ENCODE measurements at regions not wholly inside any gene's neighbourhood (a gene's known extent, or its start where the extent isn't known, plus 50 kb on each side); places are given as distances from the start of the nearest gene placed in this dataset.

DNA sequence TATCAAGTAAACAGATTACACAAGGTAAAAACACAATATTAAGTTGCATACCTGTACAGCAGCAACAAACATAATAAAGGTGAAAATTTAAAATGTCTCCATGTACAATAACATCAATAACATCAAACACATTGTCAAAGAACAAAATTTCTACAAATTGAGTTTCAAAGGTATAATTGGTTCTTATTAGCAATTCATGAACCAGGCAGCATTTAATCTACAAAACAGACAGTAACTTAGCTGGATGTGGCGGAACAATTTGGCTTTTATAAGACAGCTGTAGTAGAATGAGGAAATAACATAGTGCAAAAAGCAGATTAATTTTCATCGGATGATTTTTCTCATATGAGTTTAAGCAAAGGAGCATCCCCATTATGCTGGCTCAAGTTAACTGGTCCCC lies 1176.8 kb downstream of the EFNA5 start:
- no peaks in the 10 kb centered on the region for H3K27me3 ChIP-seq (replicated peaks; ENCODE audit: insufficient read depth)
- 95% methylated on average over 2 of the region's 2 CpGs for WGBS
- no peak for DNase-seq (ENCODE audit: low spot score)
- H3K9me3 ChIP-seq = no peaks in the 10 kb centered on the region
- H3K27ac ChIP-seq = no peak overlapping the region
- intact Hi-C loops (cut with DNase I) = no loop called here
- no peaks in the 10 kb centered on the region for H3K4me1 ChIP-seq (replicated peaks)
- H3K36me3 ChIP-seq = no peaks in the 10 kb centered on the region
- no peak overlapping the region for H3K4me3 ChIP-seq
- TF ChIP-seq, protein P1, sequence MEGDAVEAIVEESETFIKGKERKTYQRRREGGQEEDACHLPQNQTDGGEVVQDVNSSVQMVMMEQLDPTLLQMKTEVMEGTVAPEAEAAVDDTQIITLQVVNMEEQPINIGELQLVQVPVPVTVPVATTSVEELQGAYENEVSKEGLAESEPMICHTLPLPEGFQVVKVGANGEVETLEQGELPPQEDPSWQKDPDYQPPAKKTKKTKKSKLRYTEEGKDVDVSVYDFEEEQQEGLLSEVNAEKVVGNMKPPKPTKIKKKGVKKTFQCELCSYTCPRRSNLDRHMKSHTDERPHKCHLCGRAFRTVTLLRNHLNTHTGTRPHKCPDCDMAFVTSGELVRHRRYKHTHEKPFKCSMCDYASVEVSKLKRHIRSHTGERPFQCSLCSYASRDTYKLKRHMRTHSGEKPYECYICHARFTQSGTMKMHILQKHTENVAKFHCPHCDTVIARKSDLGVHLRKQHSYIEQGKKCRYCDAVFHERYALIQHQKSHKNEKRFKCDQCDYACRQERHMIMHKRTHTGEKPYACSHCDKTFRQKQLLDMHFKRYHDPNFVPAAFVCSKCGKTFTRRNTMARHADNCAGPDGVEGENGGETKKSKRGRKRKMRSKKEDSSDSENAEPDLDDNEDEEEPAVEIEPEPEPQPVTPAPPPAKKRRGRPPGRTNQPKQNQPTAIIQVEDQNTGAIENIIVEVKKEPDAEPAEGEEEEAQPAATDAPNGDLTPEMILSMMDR (IDR thresholded peaks at IDR 0.05) = no peak
- TF ChIP-seq POLR2A (IDR thresholded peaks at IDR 0.05) (no peak), POLR2AphosphoS5 (IDR thresholded peaks at IDR 0.05) (no peak)

DNA sequence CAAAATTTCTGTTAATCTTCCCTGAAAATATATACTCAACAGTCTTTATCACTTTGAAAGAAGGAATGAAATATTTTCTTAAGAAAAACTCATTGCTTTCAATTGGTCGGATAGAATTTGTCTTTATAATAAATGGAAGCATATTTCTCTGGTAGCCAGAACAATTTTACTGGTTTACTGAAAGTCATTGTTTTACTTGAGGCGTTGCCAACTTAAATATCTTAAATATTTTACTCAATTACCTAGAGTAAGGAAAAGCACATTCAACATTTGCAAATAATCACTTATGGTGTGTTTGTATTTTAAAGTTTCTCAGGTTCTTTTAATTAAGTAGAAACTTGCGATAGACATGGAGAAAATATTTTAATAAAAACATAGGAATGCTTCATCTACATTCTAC lies 1181.7 kb downstream of the EFNA5 start:
- Histone ChIP-seq H3K27me3 (replicated peaks; ENCODE audit: insufficient read depth) (no peaks in the 10 kb centered on the region), H3K27ac (no peak overlapping the region), H3K36me3 (no peaks in the 10 kb centered on the region), H3K9me3 (no peaks in the 10 kb centered on the region), H3K4me3 (no peak overlapping the region), H3K4me1 (replicated peaks) (no peaks in the 10 kb centered on the region)
- intact Hi-C loops (cut with DNase I) = no loop called here
- WGBS = 43% methylated on average over 3 of the region's 3 CpGs
- DNase-seq (ENCODE audit: low spot score) = no peak
- TF ChIP-seq POLR2AphosphoS5 (IDR thresholded peaks at IDR 0.05) (no peak), POLR2A (IDR thresholded peaks at IDR 0.05) (no peak)
- TF ChIP-seq, protein P1 (IDR thresholded peaks at IDR 0.05) = no peak

DNA sequence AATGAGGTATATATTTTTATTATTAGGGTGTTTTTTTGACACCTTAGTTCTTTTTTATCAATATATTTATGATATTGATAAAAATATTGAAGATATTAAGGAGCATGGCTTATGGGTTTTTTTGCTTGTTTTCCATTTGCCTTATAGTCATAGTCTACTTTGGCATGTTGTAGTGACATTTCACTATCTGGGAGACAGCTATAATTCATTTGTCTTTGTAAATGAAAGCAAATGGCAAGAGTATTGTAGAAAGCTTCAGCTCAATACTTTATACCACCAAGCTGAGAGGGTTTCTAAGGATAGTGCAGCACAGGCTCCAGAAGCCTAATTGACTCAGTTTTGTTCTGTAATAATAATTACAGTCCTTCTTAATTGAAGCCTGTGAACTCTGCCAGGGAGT lies 1182.3 kb downstream of the EFNA5 start:
- DNase-seq (ENCODE audit: low spot score) = no peak
- H3K4me3 ChIP-seq = no peak overlapping the region
- TF ChIP-seq POLR2AphosphoS5 (IDR thresholded peaks at IDR 0.05) = no peak
- TF ChIP-seq, protein P1 (IDR thresholded peaks at IDR 0.05) = no peak
- TF ChIP-seq POLR2A (IDR thresholded peaks at IDR 0.05) = no peak
- no peaks in the 10 kb centered on the region for H3K9me3 ChIP-seq
- intact Hi-C loops (cut with DNase I) = no loop called here
- H3K4me1 ChIP-seq (replicated peaks) = no peaks in the 10 kb centered on the region
- H3K27me3 ChIP-seq (replicated peaks; ENCODE audit: insufficient read depth) = no peaks in the 10 kb centered on the region
- H3K36me3 ChIP-seq = no peaks in the 10 kb centered on the region
- no peak overlapping the region for H3K27ac ChIP-seq

DNA sequence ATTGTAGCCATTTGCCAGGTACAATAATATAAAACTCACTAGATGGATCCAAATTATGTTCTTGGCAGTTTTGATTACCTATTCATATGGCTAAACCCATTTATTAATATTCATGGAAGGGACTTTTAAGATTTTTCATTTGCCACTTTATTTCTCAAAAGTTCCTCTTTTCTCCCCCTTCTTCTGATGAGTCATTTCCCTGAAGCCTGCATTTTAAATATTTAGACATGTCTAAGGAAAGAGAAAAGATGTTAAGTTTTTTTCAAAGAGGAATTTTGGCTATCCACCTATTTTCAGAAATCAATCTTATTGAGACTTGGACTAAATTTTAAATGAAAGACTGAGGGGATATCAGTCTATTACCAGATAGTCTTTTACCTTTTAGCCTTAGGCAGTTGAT lies 1189.4 kb downstream of the EFNA5 start:
- TF ChIP-seq, protein P1 (IDR thresholded peaks at IDR 0.05) = no peak
- no peak for TF ChIP-seq POLR2AphosphoS5 (IDR thresholded peaks at IDR 0.05)
- TF ChIP-seq POLR2A (IDR thresholded peaks at IDR 0.05) = no peak
- H3K9me3 ChIP-seq = no peaks in the 10 kb centered on the region
- no peaks in the 10 kb centered on the region for H3K36me3 ChIP-seq
- no peaks in the 10 kb centered on the region for H3K27me3 ChIP-seq (replicated peaks; ENCODE audit: insufficient read depth)
- DNase-seq (ENCODE audit: low spot score) = no peak
- no peaks in the 10 kb centered on the region for H3K4me1 ChIP-seq (replicated peaks)
- no peak overlapping the region for H3K4me3 ChIP-seq
- intact Hi-C loops (cut with DNase I) = no loop called here
- no peak overlapping the region for H3K27ac ChIP-seq

DNA sequence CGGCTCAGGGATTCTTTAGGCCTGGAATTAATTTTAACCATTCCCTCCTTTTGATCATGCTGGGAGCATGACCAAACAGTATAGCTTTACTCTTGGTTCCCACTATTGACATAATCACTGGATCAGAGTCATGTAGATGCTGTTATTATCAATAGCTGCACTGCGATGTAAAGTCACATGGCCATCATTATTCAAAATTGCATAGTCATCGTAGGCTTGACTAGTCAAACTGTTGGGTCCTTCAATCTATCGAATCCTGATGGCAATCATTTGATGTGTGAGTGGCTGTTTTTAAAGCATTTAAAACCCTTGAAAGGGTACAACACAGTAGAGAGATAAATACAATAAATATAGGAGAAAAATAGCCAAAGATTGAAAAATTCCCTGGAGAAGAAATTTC lies 1194.1 kb downstream of the EFNA5 start:
- Histone ChIP-seq H3K36me3 (no peaks in the 10 kb centered on the region), H3K9me3 (no peaks in the 10 kb centered on the region), H3K27me3 (replicated peaks; ENCODE audit: insufficient read depth) (no peaks in the 10 kb centered on the region), H3K27ac (no peak overlapping the region), H3K4me1 (replicated peaks) (no peaks in the 10 kb centered on the region), H3K4me3 (no peak overlapping the region)
- intact Hi-C loops (cut with DNase I) = no loop called here
- TF ChIP-seq POLR2A (IDR thresholded peaks at IDR 0.05) (no peak), POLR2AphosphoS5 (IDR thresholded peaks at IDR 0.05) (no peak)
- TF ChIP-seq, protein P1 (IDR thresholded peaks at IDR 0.05) = no peak
- DNase-seq (ENCODE audit: low spot score) = no peak
- 96% methylated on average over 4 of the region's 4 CpGs for WGBS
